Gastroesophageal sphincter (tissue), 3 donors: ENCODE measurements at regions not wholly inside any gene's neighbourhood (a gene's known extent, or its start where the extent isn't known, plus 50 kb on each side); places are given as distances from the start of the nearest gene placed in this dataset.

ENCODE experiments used
- POLR2A ChIP-seq, 2 donors: fragments of 450-650 bp; IDR thresholded peaks; one replicate each; pipeline ENCODE4 v1.6.1; 2017; ENCODE audit warnings: antibody characterized with exemption in 2 of 2, mild to moderate bottlenecking in 2 of 2, moderate library complexity in 1 of 2
- TF ChIP-seq, protein P1 (sequence below), 4 experiments: fragments of 200-600 bp in 2 of 4; fragments of 450-650 bp in 2 of 4; sonication (generic) in 1 of 4; IDR thresholded peaks; one replicate each; pipeline ENCODE4 v1.5.1; 2017 to 2019; ENCODE audit warnings: antibody characterized with exemption in 4 of 4, mild to moderate bottlenecking in 2 of 4, moderate library complexity in 2 of 4

DNA sequence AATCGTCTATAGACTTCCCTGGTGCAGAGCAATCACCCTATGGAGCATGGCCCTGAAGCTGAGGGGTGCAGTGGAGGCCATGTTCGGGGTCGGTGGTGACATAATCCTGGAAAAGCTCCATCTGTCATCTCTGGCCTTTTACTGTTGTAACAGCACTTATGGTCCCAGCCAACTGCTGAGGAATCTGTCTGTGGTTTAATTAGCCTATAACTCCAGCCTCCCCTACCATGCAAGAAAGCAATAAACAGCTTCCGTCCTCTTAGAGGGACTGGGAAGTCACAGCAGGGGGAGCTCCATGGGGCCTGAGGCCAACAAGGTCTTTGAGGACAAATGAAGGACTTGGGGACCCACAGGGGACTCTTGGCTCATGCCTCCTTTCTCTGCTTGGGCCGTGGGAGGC is 159.1 kb upstream of the NECTIN1 start:
- TF ChIP-seq, protein P1, sequence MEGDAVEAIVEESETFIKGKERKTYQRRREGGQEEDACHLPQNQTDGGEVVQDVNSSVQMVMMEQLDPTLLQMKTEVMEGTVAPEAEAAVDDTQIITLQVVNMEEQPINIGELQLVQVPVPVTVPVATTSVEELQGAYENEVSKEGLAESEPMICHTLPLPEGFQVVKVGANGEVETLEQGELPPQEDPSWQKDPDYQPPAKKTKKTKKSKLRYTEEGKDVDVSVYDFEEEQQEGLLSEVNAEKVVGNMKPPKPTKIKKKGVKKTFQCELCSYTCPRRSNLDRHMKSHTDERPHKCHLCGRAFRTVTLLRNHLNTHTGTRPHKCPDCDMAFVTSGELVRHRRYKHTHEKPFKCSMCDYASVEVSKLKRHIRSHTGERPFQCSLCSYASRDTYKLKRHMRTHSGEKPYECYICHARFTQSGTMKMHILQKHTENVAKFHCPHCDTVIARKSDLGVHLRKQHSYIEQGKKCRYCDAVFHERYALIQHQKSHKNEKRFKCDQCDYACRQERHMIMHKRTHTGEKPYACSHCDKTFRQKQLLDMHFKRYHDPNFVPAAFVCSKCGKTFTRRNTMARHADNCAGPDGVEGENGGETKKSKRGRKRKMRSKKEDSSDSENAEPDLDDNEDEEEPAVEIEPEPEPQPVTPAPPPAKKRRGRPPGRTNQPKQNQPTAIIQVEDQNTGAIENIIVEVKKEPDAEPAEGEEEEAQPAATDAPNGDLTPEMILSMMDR (IDR thresholded peaks at IDR 0.05), result no peak
- no peak for TF ChIP-seq POLR2A (IDR thresholded peaks at IDR 0.05)
